ENCODE measurements at regions not wholly inside any gene's neighbourhood (a gene's known extent, or its start where the extent isn't known, plus 50 kb on each side); places are given as distances from the start of the nearest gene placed in this dataset.

DNA sequence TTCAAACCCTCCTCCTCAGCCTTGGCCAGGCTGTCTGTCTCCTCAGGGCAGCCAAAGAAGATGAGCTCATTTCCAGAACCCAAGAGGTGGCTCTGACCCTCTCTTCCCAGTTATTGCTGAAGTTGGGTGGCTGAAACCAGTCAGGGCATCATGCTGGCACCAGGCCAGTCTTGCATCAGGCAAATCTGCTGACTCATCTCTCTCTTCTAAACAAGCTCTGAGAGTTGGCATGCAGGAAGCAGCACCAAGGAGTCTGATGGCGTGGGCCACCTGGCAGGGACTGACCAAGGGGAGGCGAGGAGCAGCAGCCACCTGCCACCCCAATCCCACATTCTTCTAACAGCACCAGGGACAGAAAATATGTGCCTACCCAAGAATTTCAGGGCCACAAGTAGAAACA is 104.8 kb upstream of the ATP1A1 start:
- H3K27ac ChIP-seq (ENCODE audit: extremely low read length, insufficient read depth, low read length), result no peak overlapping the region
- in situ Hi-C loops (cut with HindIII; ENCODE audit: extremely low pct_ligation_motif_present, low pct_unique_long_range_greater_than_20kb) (loop anchor here (25.0 kb wide), 1 partner anchor 106 kb away; no protein-coding TSS in a partner anchor), intact Hi-C loops (cut with micrococcal nuclease; ENCODE audit: unreplicated experiment) (no loop called here)
- H3K27me3 ChIP-seq (ENCODE audit: control insufficient read depth in 1 of 2, insufficient read depth in 2 of 2, low read length in 2 of 2), result 0 out of 5 replicates have a peak, but pooled peaks cover 0 to 9% of the 10 kb centered on the region in 2 experiments
- H4K20me1 ChIP-seq (ENCODE audit: insufficient read depth, low read length), result no peaks in the 10 kb centered on the region
- H3K79me2 ChIP-seq (ENCODE audit: insufficient read depth, low read length), result no peaks in the 10 kb centered on the region
- TF ChIP-seq, protein P1, sequence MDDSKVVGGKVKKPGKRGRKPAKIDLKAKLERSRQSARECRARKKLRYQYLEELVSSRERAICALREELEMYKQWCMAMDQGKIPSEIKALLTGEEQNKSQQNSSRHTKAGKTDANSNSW (CRISPR knock-in tag; IDR thresholded peaks at IDR 0.05; ENCODE audit: borderline replicate concordance), result no peak
- TF ChIP-seq MAFK (conservative IDR thresholded peaks at IDR 0.05 in 1 of 2, IDR thresholded peaks at IDR 0.05 in 1 of 2; ENCODE audit: low read length in 2 of 2) (peak; percentile 96), MAFF (IDR thresholded peaks at IDR 0.05; ENCODE audit: low read depth, low read length) (peak; percentile 94), NFE2L2 (IDR thresholded peaks at IDR 0.05; ENCODE audit: low read length) (peak; percentile 79), MAFG (CRISPR knock-in tag; IDR thresholded peaks at IDR 0.05) (0 out of 2 replicates have a peak, but pooled peaks have one; percentile 21)
- 66% methylated on average over 2 of the region's 2 CpGs for WGBS (ENCODE audit: low lambda C conversion rate)
- H3K4me2 ChIP-seq (ENCODE audit: low read depth, low read length), result no peak overlapping the region
- CTCF ChIA-PET (ENCODE audit: low intra/inter-chr PET ratio, low total read pairs), result no interaction called here
- ATAC-seq (no peak), FAIRE-seq (no peak), DNase-seq (ENCODE audit: low spot score) (no peak)
- POLR2A ChIA-PET, result no interaction called here
- no peak overlapping the region for H3K4me3 ChIP-seq (replicated peaks in 1 of 3; ENCODE audit: insufficient read depth in 1 of 3, low read depth in 2 of 3, low read length in 3 of 3)
- H3K4me1 ChIP-seq (ENCODE audit: insufficient read depth, low read length), result peaks cover 10% of the 10 kb centered on the region
- no peaks in the 10 kb centered on the region for H3K9me3 ChIP-seq (ENCODE audit: low read length)
- H2AFZ ChIP-seq (ENCODE audit: low read length), result no peak overlapping the region
- no peaks in the 10 kb centered on the region for H3K36me3 ChIP-seq (replicated peaks in 1 of 2; ENCODE audit: control insufficient read depth in 1 of 2, insufficient read depth in 2 of 2, low read length in 2 of 2)
- no TSS peak for BruUV-seq (replicated peaks)
- no peak overlapping the region for H3K9ac ChIP-seq (ENCODE audit: insufficient read depth, low read depth, low read length)

DNA sequence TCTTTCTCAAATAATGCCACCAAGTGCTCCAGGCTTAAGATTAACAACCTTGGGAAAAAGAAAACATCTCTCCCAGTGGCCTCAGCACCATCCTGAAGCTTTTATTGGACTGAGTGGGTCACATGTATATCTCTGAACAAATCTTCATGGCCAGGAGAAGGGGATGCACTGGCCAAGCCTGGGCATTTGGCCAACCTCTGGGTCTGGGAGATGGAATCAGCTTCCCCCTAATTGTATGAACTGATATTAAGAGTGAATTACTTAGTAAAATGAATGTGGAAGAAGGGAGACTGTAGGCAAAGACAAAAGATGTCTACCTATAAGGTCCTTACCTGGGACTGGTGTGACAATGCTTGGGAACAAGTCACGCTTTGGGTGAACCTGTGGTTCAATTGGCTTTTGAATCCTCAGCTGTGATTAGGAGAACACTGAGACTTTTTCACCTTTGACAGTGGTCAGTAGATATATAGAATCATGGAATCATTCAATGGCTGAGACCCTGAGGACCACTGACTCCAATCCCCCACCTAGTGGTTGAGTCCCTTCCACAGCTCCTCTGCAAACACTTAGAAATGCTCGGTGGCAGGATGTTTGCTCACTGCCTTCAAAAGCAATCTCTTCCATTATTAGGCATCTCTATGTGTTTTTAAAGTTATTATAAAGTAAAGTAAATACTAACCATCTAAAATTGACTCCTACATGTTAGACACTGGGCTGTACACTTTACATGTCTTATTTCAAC is 102.6 kb upstream of the ATP1A1 start:
- peaks cover 19% of the 10 kb centered on the region for H3K4me1 ChIP-seq (ENCODE audit: insufficient read depth, low read length)
- FAIRE-seq, result no peak

More for the DNA sequence above, 102.6 kb upstream of the ATP1A1 start:
- no peak overlapping the region for H3K27ac ChIP-seq (ENCODE audit: extremely low read length, insufficient read depth, low read length)
- ATAC-seq (no peak), DNase-seq (ENCODE audit: low spot score) (no peak)
- no peak overlapping the region for H3K4me3 ChIP-seq (replicated peaks in 1 of 3; ENCODE audit: insufficient read depth in 1 of 3, low read depth in 2 of 3, low read length in 3 of 3)
- no peaks in the 10 kb centered on the region for H3K9me3 ChIP-seq (ENCODE audit: low read length)
- 0 out of 5 replicates have a peak, but pooled peaks cover 0 to 9% of the 10 kb centered on the region in 2 experiments for H3K27me3 ChIP-seq (ENCODE audit: control insufficient read depth in 1 of 2, insufficient read depth in 2 of 2, low read length in 2 of 2)
- H2AFZ ChIP-seq (ENCODE audit: low read length), result no peak overlapping the region
- TF ChIP-seq STAG1 (CRISPR knock-in tag; IDR thresholded peaks at IDR 0.05), result peak; percentile 31; the same call in 1 of the 2 replicates
- no peak for TF ChIP-seq ZNF724P (CRISPR knock-in tag; IDR thresholded peaks at IDR 0.05; ENCODE audit: borderline replicate concordance)
- CTCF ChIA-PET (ENCODE audit: low intra/inter-chr PET ratio, low total read pairs), result no interaction called here
- POLR2A ChIA-PET, result no interaction called here
- WGBS (ENCODE audit: low lambda C conversion rate), result 39% methylated on average over 2 of the region's 2 CpGs
- no peaks in the 10 kb centered on the region for H3K79me2 ChIP-seq (ENCODE audit: insufficient read depth, low read length)
- no peak overlapping the region for H3K4me2 ChIP-seq (ENCODE audit: low read depth, low read length)
- intact Hi-C loops (cut with micrococcal nuclease; ENCODE audit: unreplicated experiment), result no loop called here
- no peak overlapping the region for H3K9ac ChIP-seq (ENCODE audit: insufficient read depth, low read depth, low read length)
- in situ Hi-C loops (cut with HindIII; ENCODE audit: extremely low pct_ligation_motif_present, low pct_unique_long_range_greater_than_20kb), result loop anchor here (25.0 kb wide), 1 partner anchor 108 kb away; no protein-coding TSS in a partner anchor
- H4K20me1 ChIP-seq (ENCODE audit: insufficient read depth, low read length), result no peaks in the 10 kb centered on the region
- no peaks in the 10 kb centered on the region for H3K36me3 ChIP-seq (replicated peaks in 1 of 2; ENCODE audit: control insufficient read depth in 1 of 2, insufficient read depth in 2 of 2, low read length in 2 of 2)
- BruUV-seq (replicated peaks), result no TSS peak
